PC-3 (cell line): ENCODE measurements at regions not wholly inside any gene's neighbourhood (a gene's known extent, or its start where the extent isn't known, plus 50 kb on each side); places are given as distances from the start of the nearest gene placed in this dataset.

Source experiments
- EZH2phosphoT487 ChIP-seq: fragments of 300-600 bp; sonication (generic); IDR thresholded peaks from 2 replicates; pipeline ENCODE4 v1.6.1; 2018; ENCODE audit warnings: mild to moderate bottlenecking, antibody characterized with exemption, low read length, borderline replicate concordance
- TF ChIP-seq, protein P1 (sequence below): fragments of 300-600 bp; sonication (generic); conservative IDR thresholded peaks from 2 replicates; pipeline ENCODE4 v1.5.1; 2017; ENCODE audit warnings: antibody characterized with exemption, low read depth, mild to moderate bottlenecking, low read length

DNA sequence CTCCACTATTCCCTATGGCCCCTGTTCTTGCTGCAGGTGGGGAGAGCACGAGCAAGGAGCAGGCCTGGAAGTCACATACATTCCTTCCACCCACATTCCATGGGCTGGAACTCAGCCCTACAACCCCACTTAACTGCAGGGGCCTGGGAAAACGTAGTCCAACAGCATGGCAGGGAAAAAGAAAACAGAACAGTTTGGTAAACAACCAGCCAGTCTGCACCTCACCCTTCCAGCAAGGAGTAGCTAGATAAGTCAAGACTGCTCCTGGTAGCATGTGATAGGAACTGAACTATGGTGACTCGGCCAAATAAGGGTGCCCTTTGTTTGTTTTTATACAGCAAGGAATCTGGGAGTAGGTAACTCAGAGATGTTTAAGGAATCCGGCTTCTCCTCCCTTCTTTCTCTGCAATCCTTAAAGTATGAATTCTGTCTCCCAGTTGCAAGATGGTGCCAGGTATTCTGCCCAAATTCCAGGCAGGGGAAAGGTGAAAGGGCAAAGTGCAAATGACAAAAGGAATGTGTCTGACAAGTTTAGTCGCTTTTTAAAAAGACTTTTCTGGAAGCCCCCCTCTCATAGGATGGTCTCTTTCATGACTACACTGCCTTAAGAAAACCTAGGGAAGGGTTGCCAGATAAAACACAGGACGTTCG, 311.7 kb upstream of the NEBL start:
- TF ChIP-seq, protein P1, sequence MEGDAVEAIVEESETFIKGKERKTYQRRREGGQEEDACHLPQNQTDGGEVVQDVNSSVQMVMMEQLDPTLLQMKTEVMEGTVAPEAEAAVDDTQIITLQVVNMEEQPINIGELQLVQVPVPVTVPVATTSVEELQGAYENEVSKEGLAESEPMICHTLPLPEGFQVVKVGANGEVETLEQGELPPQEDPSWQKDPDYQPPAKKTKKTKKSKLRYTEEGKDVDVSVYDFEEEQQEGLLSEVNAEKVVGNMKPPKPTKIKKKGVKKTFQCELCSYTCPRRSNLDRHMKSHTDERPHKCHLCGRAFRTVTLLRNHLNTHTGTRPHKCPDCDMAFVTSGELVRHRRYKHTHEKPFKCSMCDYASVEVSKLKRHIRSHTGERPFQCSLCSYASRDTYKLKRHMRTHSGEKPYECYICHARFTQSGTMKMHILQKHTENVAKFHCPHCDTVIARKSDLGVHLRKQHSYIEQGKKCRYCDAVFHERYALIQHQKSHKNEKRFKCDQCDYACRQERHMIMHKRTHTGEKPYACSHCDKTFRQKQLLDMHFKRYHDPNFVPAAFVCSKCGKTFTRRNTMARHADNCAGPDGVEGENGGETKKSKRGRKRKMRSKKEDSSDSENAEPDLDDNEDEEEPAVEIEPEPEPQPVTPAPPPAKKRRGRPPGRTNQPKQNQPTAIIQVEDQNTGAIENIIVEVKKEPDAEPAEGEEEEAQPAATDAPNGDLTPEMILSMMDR = no peak
- TF ChIP-seq EZH2phosphoT487 = no peak
